ENCODE measurements at regions not wholly inside any gene's neighbourhood (a gene's known extent, or its start where the extent isn't known, plus 50 kb on each side); places are given as distances from the start of the nearest gene placed in this dataset.

DNA sequence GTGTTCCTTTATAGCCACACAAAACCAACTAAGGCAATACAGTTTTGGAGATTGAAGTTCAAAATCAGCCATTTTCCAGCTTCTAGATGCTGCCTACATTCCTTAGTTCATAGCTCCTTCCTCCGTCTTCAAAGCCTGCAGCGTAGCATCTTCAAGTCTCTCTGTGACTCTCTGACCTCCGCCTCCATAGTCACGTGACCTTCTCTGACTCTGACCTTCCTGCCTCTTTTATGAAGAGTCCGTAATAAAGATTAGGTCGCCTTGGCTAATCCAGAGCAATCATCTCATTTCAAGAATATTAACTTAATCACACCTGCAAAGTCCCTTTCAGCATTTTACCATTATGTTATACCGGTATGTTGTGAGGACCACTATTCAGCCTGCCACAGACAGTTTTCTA lies 60.4 kb downstream of the ZCCHC12 start:
- TF ChIP-seq CTCF (conservative IDR thresholded peaks at IDR 0.05 in 1 of 2, IDR thresholded peaks at IDR 0.05 in 1 of 2; ENCODE audit: extremely low read depth in 1 of 2, insufficient read depth in 1 of 2, low read depth in 1 of 2, low read length in 2 of 2) (no peak), EZH2 (IDR thresholded peaks at IDR 0.05; ENCODE audit: borderline replicate concordance, low read length) (no peak)

All from mammary epithelial cell (primary cell).